K562 (cell line): ENCODE measurements at regions not wholly inside any gene's neighbourhood (a gene's known extent, or its start where the extent isn't known, plus 50 kb on each side); places are given as distances from the start of the nearest gene placed in this dataset.

Experiments
- ATAC-seq: fragments of 200-7000 bp; cut with Tn5 transposase; 3 replicates; pipeline ENCODE4 v1.9.1; 2020; ENCODE audit warnings: moderate library complexity
- BruUV-seq: library from RNA; stranded (reverse); fragments of 400-500 nt; replicated peaks from 2 replicates; lab custom pipeline; 2021; lab: Mats Ljungman, UMichigan
- CTCF ChIA-PET: fragments of 300-600 bp; formaldehyde crosslinking; extraction: SDS; loops from one replicate; lab custom pipeline; 2021; ENCODE audit warnings: low intra/inter-chr PET ratio; lab: Yijun Ruan, JAX
- POLR2A ChIA-PET: fragments of 300-600, 350-650 bp; sonication (Branson Sonifier 250); formaldehyde crosslinking; extraction: SDS; loops from one replicate; lab custom pipeline; 2021; ENCODE audit warnings: antibody characterized with exemption, inconsistent platforms; lab: Yijun Ruan, JAX
- DNase-seq, 4 experiments: peaks; one replicate each; pipeline versions ENCODE4 v3.0.0 to v3.0.0-alpha.2; 2011 to 2018; ENCODE audit warnings: low spot score in 3 of 4, mixed read lengths in 3 of 4; ENCODE audit errors: extremely low read depth in 1 of 4
- FAIRE-seq: peaks from 2 replicates; lab custom pipeline; 2011; peaks lifted over from hg19 to GRCh38; lab: Jason Lieb, UNC
- H2AFZ ChIP-seq: 2 replicates; pipeline ENCODE4 v1.6.0; 2011; ENCODE audit warnings: low read depth, low read length, control low read depth, inconsistent platforms
- H3K27ac ChIP-seq: fragments of 200-600 bp; 3 replicates; pipeline ENCODE4 v1.8.0; 2011; ENCODE audit warnings: low read depth, mild to moderate bottlenecking, control low read depth, inconsistent platforms, low read length, moderate library complexity, mixed read lengths; ENCODE audit errors: extremely low read depth
- H3K27me3 ChIP-seq, 2 experiments: fragments of 300-600 bp in 1 of 2; 2 replicates in 1 of 2; 3 replicates in 1 of 2; pipeline versions ENCODE4 v1.6.0 to v1.8.0; 2011; ENCODE audit warnings: inconsistent platforms in 2 of 2, low read length in 2 of 2, mild to moderate bottlenecking in 1 of 2, mixed read lengths in 1 of 2, moderate library complexity in 1 of 2; ENCODE audit not compliant: control insufficient read depth in 2 of 2, insufficient read depth in 2 of 2
- H3K36me3 ChIP-seq: fragments of 300-600 bp; 3 replicates; pipeline ENCODE4 v1.8.0; 2011; ENCODE audit warnings: mild to moderate bottlenecking, low read length, inconsistent platforms; ENCODE audit not compliant: control insufficient read depth, insufficient read depth
- H3K4me1 ChIP-seq, 2 experiments: fragments of 200-600 bp in 1 of 2; replicated peaks in 1 of 2; 2 replicates in 1 of 2; 3 replicates in 1 of 2; pipeline versions ENCODE4 v1.5.1 to v1.8.0; 2011; ENCODE audit warnings: inconsistent platforms in 2 of 2, low read length in 2 of 2, mild to moderate bottlenecking in 1 of 2, mixed read lengths in 1 of 2, moderate library complexity in 1 of 2; ENCODE audit not compliant: control insufficient read depth in 2 of 2, insufficient read depth in 2 of 2
- H3K4me2 ChIP-seq: 2 replicates; pipeline ENCODE4 v1.6.1; 2011; ENCODE audit warnings: low read length, control low read depth, inconsistent platforms, mixed read lengths; ENCODE audit not compliant: insufficient read depth
- H3K4me3 ChIP-seq: fragments of 200-600 bp; sonication (generic), shearing (Covaris generic); 2 replicates; pipeline ENCODE4 v1.5.1; 2016; ENCODE audit warnings: control low read depth, inconsistent platforms
- H3K79me2 ChIP-seq: fragments of 200-600 bp; 3 replicates; pipeline ENCODE4 v1.8.0; 2011; ENCODE audit warnings: low read length, inconsistent platforms; ENCODE audit not compliant: control insufficient read depth, insufficient read depth
- H3K9ac ChIP-seq, 2 experiments: 2 replicates each; pipeline versions ENCODE4 v1.6.0 to v1.6.1; 2011; ENCODE audit warnings: low read depth in 2 of 2, low read length in 2 of 2, control low read depth in 1 of 2, inconsistent platforms in 1 of 2, mild to moderate bottlenecking in 1 of 2, mixed read lengths in 1 of 2; ENCODE audit not compliant: insufficient read depth in 1 of 2
- H3K9me1 ChIP-seq: one replicate; pipeline ENCODE4 v1.6.0; 2011; ENCODE audit warnings: inconsistent platforms, mild to moderate bottlenecking, low read length, moderate library complexity; ENCODE audit not compliant: control insufficient read depth, insufficient read depth
- H3K9me3 ChIP-seq: replicated peaks from 2 replicates; pipeline ENCODE4 v1.5.1; 2011; ENCODE audit warnings: low read depth, low read length, inconsistent platforms; ENCODE audit not compliant: control insufficient read depth, insufficient read depth
- H4K20me1 ChIP-seq: replicated peaks from 2 replicates; pipeline ENCODE4 v1.6.1; 2011; ENCODE audit warnings: low read length, inconsistent platforms, mixed read lengths; ENCODE audit not compliant: control insufficient read depth, insufficient read depth
- MCM5 ChIP-seq: fragments of 450-650 bp; IDR thresholded peaks from 2 replicates; pipeline ENCODE4 v1.6.1; 2016; ENCODE audit warnings: low read depth
- TFE3 ChIP-seq: fragments of 450-650 bp; formaldehyde crosslinking; IDR thresholded peaks from 2 replicates; pipeline ENCODE4 v1.4.0; 2020; ENCODE audit warnings: mild to moderate bottlenecking, mixed read lengths
- ZNF282 ChIP-seq: sonication (generic); formaldehyde crosslinking; IDR thresholded peaks from 2 replicates; pipeline ENCODE4 v1.8.1; 2023; ENCODE audit warnings: missing genetic modification reagents
- WGBS: fragments of 100-300 bp; shearing (Covaris generic); methylation state at CpG from one replicate; pipeline ENCODE4 v1.1.6; 2016; ENCODE audit warnings: low coverage, mixed read lengths; ENCODE audit not compliant: insufficient coverage; ENCODE audit errors: missing lambda C conversion rate; 5-methylcytosine and 5-hydroxymethylcytosine counted together
- in situ Hi-C: fragments of 300-500 bp; cut with MboI; formaldehyde crosslinking; loops from 4 replicates; pipeline ENCODE4 v1.15.0; 2018; ENCODE audit warnings: inconsistent platforms, mixed read lengths
- intact Hi-C: fragments of 100-400 bp; cut with micrococcal nuclease; formaldehyde crosslinking; loops from 2 replicates; pipeline ENCODE4 v1.14.2; 2022

GRCh38 chr3:191968299-191968698 lies 507.3 kb downstream of the PYDC2 start:
- in situ Hi-C loops, result no loop called here
- POLR2A ChIA-PET, result no interaction called here

More at GRCh38 chr3:191968299-191968698, 507.3 kb downstream of the PYDC2 start:
- no peak for FAIRE-seq
- no peak for ATAC-seq
- H3K4me3 ChIP-seq, result no peak overlapping the region
- TF ChIP-seq MCM5, result no peak
- no peak for TF ChIP-seq ZNF282 (CRISPR knock-in tag)
- TF ChIP-seq TFE3 (CRISPR knock-in tag), result peak; percentile 70
- intact Hi-C loops, result no loop called here
- H3K79me2 ChIP-seq, result no peaks in the 10 kb centered on the region
- no peak overlapping the region for H3K27ac ChIP-seq
- no peaks in the 10 kb centered on the region for H3K9me1 ChIP-seq
- H3K4me2 ChIP-seq, result no peak overlapping the region
- no peaks in the 10 kb centered on the region for H3K9me3 ChIP-seq
- no peak overlapping the region for H3K9ac ChIP-seq
- CTCF ChIA-PET, result no interaction called here
- H3K36me3 ChIP-seq, result no peaks in the 10 kb centered on the region
- no TSS peak for BruUV-seq
- no peaks in the 10 kb centered on the region for H3K4me1 ChIP-seq
- no peak for DNase-seq
- H2AFZ ChIP-seq, result no peak overlapping the region
- no peaks in the 10 kb centered on the region for H4K20me1 ChIP-seq
- H3K27me3 ChIP-seq, result no peaks in the 10 kb centered on the region
- 2% methylated on average over 3 of the region's 3 CpGs for WGBS
